HT-29 (cell line): ENCODE measurements at regions not wholly inside any gene's neighbourhood (a gene's known extent, or its start where the extent isn't known, plus 50 kb on each side); places are given as distances from the start of the nearest gene placed in this dataset.
A peak's percentile ranks its signal among the peaks of the same experiment; 100 is the strongest.

Source experiments
- DNase-seq: peaks from one replicate; pipeline ENCODE4 v3.0.0-alpha.2; 2015; ENCODE audit warnings: low spot score

GRCh38 chr3:159895430-159895829, 93.2 kb upstream of the IL12A start:
- DNase-seq: no peak

- no peak for DNase-seq
These were observed 92.1 kb upstream of the IL12A start for GRCh38 chr3:159896543-159896942.

GRCh38 chr3:159897331-159898075, 91.1 kb upstream of the IL12A start:
- DNase-seq: peak; percentile 8

GRCh38 chr3:159898147-159898546, 90.5 kb upstream of the IL12A start:
- no peak for DNase-seq

- DNase-seq: no peak
These were observed 89.5 kb upstream of the IL12A start for GRCh38 chr3:159899166-159899565.

GRCh38 chr3:159902546-159903314, 85.9 kb upstream of the IL12A start:
- no peak for DNase-seq

- no peak for DNase-seq
These were observed 84.2 kb upstream of the IL12A start for GRCh38 chr3:159904455-159904854.

GRCh38 chr3:159904911-159905310, 83.7 kb upstream of the IL12A start:
- no peak for DNase-seq

GRCh38 chr3:159907828-159908227, 80.8 kb upstream of the IL12A start:
- DNase-seq: no peak

GRCh38 chr3:159910991-159911663, 77.5 kb upstream of the IL12A start:
- no peak for DNase-seq

- no peak for DNase-seq
These were observed 77.0 kb upstream of the IL12A start for GRCh38 chr3:159911664-159912037.

- DNase-seq: no peak
These were observed 74.8 kb upstream of the IL12A start for GRCh38 chr3:159913712-159914414.

GRCh38 chr3:159914426-159914825, 74.2 kb upstream of the IL12A start:
- DNase-seq: no peak

- DNase-seq: no peak
These were observed 72.6 kb upstream of the IL12A start for GRCh38 chr3:159916052-159916451.

GRCh38 chr3:159917141-159917540, 71.5 kb upstream of the IL12A start:
- DNase-seq: no peak

- no peak for DNase-seq
These were observed 68.8 kb upstream of the IL12A start for GRCh38 chr3:159919873-159920272.

- DNase-seq: no peak
These were observed 66.3 kb upstream of the IL12A start for GRCh38 chr3:159922193-159922840.

GRCh38 chr3:159922861-159923312, 65.7 kb upstream of the IL12A start:
- DNase-seq: no peak

- DNase-seq: no peak
These were observed 65.3 kb upstream of the IL12A start for GRCh38 chr3:159923336-159923735.

GRCh38 chr3:159923956-159924355, 64.7 kb upstream of the IL12A start:
- no peak for DNase-seq

GRCh38 chr3:159924411-159924810, 64.2 kb upstream of the IL12A start:
- DNase-seq: no peak
